ENCODE measurements at regions not wholly inside any gene's neighbourhood (a gene's known extent, or its start where the extent isn't known, plus 50 kb on each side); places are given as distances from the start of the nearest gene placed in this dataset.

DNA sequence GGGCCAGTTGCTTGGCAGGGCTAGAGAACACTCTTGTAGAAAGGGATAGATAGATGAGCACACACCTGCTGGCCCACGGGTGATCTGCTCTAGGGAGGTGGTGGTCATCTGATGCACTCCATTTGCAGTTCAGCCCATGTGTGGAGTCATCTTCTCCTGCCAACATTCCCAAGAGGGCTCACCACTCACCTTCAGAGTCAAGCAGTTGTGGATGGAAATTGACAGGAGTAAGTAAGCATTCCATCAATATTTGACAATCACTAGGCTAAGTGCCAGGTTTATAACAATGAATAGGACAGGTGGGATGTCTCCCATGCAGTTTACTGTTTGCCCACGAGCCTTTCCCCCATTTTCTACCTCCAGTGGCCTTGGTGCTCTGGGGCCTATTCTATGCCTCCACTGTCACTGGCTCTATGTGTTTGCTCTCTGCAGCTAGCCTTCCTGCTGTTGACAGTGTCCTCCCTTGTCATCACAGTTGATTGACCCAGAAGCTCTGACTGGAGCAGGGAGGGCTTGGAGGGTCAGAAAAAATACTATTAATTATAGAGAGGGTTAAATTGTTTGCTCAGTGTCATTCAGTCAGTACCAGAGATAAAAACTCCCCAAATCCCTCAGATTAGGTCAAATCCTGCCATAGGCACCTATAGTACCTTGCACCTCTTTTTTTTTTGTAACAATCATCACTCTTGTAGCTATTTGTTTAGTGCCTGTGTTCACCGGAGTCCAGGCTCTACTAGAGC, 134.6 kb upstream of the PZP start (continued):
- TF ChIP-seq, protein P1, sequence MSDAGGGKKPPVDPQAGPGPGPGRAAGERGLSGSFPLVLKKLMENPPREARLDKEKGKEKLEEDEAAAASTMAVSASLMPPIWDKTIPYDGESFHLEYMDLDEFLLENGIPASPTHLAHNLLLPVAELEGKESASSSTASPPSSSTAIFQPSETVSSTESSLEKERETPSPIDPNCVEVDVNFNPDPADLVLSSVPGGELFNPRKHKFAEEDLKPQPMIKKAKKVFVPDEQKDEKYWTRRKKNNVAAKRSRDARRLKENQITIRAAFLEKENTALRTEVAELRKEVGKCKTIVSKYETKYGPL (CRISPR knock-in tag; IDR thresholded peaks at IDR 0.05), result no peak
- TF ChIP-seq, protein P2, sequence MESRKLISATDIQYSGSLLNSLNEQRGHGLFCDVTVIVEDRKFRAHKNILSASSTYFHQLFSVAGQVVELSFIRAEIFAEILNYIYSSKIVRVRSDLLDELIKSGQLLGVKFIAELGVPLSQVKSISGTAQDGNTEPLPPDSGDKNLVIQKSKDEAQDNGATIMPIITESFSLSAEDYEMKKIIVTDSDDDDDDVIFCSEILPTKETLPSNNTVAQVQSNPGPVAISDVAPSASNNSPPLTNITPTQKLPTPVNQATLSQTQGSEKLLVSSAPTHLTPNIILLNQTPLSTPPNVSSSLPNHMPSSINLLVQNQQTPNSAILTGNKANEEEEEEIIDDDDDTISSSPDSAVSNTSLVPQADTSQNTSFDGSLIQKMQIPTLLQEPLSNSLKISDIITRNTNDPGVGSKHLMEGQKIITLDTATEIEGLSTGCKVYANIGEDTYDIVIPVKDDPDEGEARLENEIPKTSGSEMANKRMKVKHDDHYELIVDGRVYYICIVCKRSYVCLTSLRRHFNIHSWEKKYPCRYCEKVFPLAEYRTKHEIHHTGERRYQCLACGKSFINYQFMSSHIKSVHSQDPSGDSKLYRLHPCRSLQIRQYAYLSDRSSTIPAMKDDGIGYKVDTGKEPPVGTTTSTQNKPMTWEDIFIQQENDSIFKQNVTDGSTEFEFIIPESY (CRISPR knock-in tag; IDR thresholded peaks at IDR 0.05), result no peak
- TF ChIP-seq ZNF335 (CRISPR knock-in tag; IDR thresholded peaks at IDR 0.05) (no peak), REXO4 (CRISPR knock-in tag; IDR thresholded peaks at IDR 0.05; ENCODE audit: borderline replicate concordance) (no peak), ZNF577 (CRISPR knock-in tag; IDR thresholded peaks at IDR 0.05; ENCODE audit: borderline replicate concordance, low read depth) (no peak), ETV5 (CRISPR knock-in tag; IDR thresholded peaks at IDR 0.05; ENCODE audit: borderline replicate concordance) (0 out of 2 replicates have a peak, but pooled peaks have one; percentile 31), GATAD2A (CRISPR knock-in tag; IDR thresholded peaks at IDR 0.05) (peak; percentile 91), ZFP36 (IDR thresholded peaks at IDR 0.05; ENCODE audit: borderline replicate concordance, low read depth, low read length, partially characterized antibody) (no peak), ZIK1 (CRISPR knock-in tag; IDR thresholded peaks at IDR 0.05; ENCODE audit: borderline replicate concordance, low read depth) (no peak), ZNF564 (CRISPR knock-in tag; IDR thresholded peaks at IDR 0.05) (no peak), ZSCAN30 (CRISPR knock-in tag; IDR thresholded peaks at IDR 0.05) (no peak), ZNF562 (CRISPR knock-in tag; IDR thresholded peaks at IDR 0.05; ENCODE audit: borderline replicate concordance) (no peak), KDM1A (CRISPR knock-in tag; IDR thresholded peaks at IDR 0.05) (no peak), ZNF850 (CRISPR knock-in tag; conservative IDR thresholded peaks at IDR 0.05) (no peak), FOSL2 (CRISPR knock-in tag; IDR thresholded peaks at IDR 0.05) (peak; percentile 62)
- TF ChIP-seq, protein P3, sequence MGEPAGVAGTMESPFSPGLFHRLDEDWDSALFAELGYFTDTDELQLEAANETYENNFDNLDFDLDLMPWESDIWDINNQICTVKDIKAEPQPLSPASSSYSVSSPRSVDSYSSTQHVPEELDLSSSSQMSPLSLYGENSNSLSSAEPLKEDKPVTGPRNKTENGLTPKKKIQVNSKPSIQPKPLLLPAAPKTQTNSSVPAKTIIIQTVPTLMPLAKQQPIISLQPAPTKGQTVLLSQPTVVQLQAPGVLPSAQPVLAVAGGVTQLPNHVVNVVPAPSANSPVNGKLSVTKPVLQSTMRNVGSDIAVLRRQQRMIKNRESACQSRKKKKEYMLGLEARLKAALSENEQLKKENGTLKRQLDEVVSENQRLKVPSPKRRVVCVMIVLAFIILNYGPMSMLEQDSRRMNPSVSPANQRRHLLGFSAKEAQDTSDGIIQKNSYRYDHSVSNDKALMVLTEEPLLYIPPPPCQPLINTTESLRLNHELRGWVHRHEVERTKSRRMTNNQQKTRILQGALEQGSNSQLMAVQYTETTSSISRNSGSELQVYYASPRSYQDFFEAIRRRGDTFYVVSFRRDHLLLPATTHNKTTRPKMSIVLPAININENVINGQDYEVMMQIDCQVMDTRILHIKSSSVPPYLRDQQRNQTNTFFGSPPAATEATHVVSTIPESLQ (CRISPR knock-in tag; conservative IDR thresholded peaks at IDR 0.05), result no peak
- TF ChIP-seq, protein P4, sequence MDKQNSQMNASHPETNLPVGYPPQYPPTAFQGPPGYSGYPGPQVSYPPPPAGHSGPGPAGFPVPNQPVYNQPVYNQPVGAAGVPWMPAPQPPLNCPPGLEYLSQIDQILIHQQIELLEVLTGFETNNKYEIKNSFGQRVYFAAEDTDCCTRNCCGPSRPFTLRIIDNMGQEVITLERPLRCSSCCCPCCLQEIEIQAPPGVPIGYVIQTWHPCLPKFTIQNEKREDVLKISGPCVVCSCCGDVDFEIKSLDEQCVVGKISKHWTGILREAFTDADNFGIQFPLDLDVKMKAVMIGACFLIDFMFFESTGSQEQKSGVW (CRISPR knock-in tag; IDR thresholded peaks at IDR 0.05; ENCODE audit: borderline replicate concordance), result no peak
- TF ChIP-seq, protein P5, sequence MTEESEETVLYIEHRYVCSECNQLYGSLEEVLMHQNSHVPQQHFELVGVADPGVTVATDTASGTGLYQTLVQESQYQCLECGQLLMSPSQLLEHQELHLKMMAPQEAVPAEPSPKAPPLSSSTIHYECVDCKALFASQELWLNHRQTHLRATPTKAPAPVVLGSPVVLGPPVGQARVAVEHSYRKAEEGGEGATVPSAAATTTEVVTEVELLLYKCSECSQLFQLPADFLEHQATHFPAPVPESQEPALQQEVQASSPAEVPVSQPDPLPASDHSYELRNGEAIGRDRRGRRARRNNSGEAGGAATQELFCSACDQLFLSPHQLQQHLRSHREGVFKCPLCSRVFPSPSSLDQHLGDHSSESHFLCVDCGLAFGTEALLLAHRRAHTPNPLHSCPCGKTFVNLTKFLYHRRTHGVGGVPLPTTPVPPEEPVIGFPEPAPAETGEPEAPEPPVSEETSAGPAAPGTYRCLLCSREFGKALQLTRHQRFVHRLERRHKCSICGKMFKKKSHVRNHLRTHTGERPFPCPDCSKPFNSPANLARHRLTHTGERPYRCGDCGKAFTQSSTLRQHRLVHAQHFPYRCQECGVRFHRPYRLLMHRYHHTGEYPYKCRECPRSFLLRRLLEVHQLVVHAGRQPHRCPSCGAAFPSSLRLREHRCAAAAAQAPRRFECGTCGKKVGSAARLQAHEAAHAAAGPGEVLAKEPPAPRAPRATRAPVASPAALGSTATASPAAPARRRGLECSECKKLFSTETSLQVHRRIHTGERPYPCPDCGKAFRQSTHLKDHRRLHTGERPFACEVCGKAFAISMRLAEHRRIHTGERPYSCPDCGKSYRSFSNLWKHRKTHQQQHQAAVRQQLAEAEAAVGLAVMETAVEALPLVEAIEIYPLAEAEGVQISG (CRISPR knock-in tag; IDR thresholded peaks at IDR 0.05), result peak; percentile 50; the same call in 1 of the 2 replicates
- TF ChIP-seq, protein P6, sequence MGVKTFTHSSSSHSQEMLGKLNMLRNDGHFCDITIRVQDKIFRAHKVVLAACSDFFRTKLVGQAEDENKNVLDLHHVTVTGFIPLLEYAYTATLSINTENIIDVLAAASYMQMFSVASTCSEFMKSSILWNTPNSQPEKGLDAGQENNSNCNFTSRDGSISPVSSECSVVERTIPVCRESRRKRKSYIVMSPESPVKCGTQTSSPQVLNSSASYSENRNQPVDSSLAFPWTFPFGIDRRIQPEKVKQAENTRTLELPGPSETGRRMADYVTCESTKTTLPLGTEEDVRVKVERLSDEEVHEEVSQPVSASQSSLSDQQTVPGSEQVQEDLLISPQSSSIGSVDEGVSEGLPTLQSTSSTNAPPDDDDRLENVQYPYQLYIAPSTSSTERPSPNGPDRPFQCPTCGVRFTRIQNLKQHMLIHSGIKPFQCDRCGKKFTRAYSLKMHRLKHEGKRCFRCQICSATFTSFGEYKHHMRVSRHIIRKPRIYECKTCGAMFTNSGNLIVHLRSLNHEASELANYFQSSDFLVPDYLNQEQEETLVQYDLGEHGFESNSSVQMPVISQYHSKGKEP (CRISPR knock-in tag; IDR thresholded peaks at IDR 0.05), result no peak
